ENCODE measurements at regions not wholly inside any gene's neighbourhood (a gene's known extent, or its start where the extent isn't known, plus 50 kb on each side); places are given as distances from the start of the nearest gene placed in this dataset.

- no peaks in the 10 kb centered on the region for H3K79me2 ChIP-seq (ENCODE audit: control insufficient read depth, insufficient read depth, low read length)
- H3K4me1 ChIP-seq (ENCODE audit: control insufficient read depth, insufficient read depth, low read length): no peaks in the 10 kb centered on the region
- no peaks in the 10 kb centered on the region for H3K27me3 ChIP-seq (replicated peaks in 1 of 2; ENCODE audit: control insufficient read depth in 2 of 2, insufficient read depth in 2 of 2, low read length in 1 of 2)
- ChIA-PET POLR2A (interaction anchor here (0.6 kb wide), 1 partner anchor 987 kb away, joined by 3 read pairs; no protein-coding TSS in a partner anchor), RAD21 (ENCODE audit: unreplicated experiment) (no interaction called here), CTCF (no interaction called here), SMC1A (ENCODE audit: uncharacterized antibody, unreplicated experiment) (no interaction called here)
- TF ChIP-seq IKZF2 (IDR thresholded peaks at IDR 0.05) (no peak), YBX1 (IDR thresholded peaks at IDR 0.05) (no peak), POLR2AphosphoS5 (IDR thresholded peaks at IDR 0.05; ENCODE audit: low read length) (no peak), FOXM1 (IDR thresholded peaks at IDR 0.05; ENCODE audit: low read depth, low read length) (no peak), ZNF24 (IDR thresholded peaks at IDR 0.05) (no peak), MEF2A (IDR thresholded peaks at IDR 0.05; ENCODE audit: insufficient read depth, low read depth, low read length) (no peak), ZNF622 (IDR thresholded peaks at IDR 0.05) (no peak)
- H2AFZ ChIP-seq (ENCODE audit: control insufficient read depth, low read depth, low read length): no peak overlapping the region
- H3K4me3 ChIP-seq: no peak overlapping the region
- no peak for FAIRE-seq
- no peak for DNase-seq (ENCODE audit: low read depth, low spot score)
- no peak for ATAC-seq
- intact Hi-C loops (cut with micrococcal nuclease; ENCODE audit: unreplicated experiment) (no loop called here), in situ Hi-C loops (cut with MboI) (no loop called here)
- no peaks in the 10 kb centered on the region for H3K9me3 ChIP-seq (replicated peaks; ENCODE audit: control insufficient read depth, insufficient read depth, low read length)
- no peaks in the 10 kb centered on the region for H3K36me3 ChIP-seq (ENCODE audit: control insufficient read depth in 2 of 2, insufficient read depth in 2 of 2, low read length in 1 of 2)
- H4K20me1 ChIP-seq (ENCODE audit: control insufficient read depth, insufficient read depth): no peaks in the 10 kb centered on the region
- H3K9ac ChIP-seq (ENCODE audit: control insufficient read depth, insufficient read depth, low read length): no peak overlapping the region
- no peak overlapping the region for H3K27ac ChIP-seq (ENCODE audit: control insufficient read depth, insufficient read depth)
- H3K4me2 ChIP-seq (ENCODE audit: control insufficient read depth, insufficient read depth): no peak overlapping the region
- BruUV-seq (replicated peaks): no TSS peak
- WGBS (ENCODE audit: insufficient coverage, insufficient replicate concordance, low lambda C conversion rate, missing lambda C conversion rate): 0% methylated on average over 1 of the region's 1 CpG
Observed at GRCh38 chr5:20636686-20637085, 648.7 kb upstream of the CDH18 start.

- H3K79me2 ChIP-seq (ENCODE audit: control insufficient read depth, insufficient read depth, low read length): no peaks in the 10 kb centered on the region
- FAIRE-seq (no peak), DNase-seq (ENCODE audit: low read depth, low spot score) (no peak), ATAC-seq (no peak)
- CTCF ChIA-PET: no interaction called here
- TF ChIP-seq MYC (IDR thresholded peaks at IDR 0.05; ENCODE audit: insufficient read depth, insufficient read length, insufficient replicate concordance, low read length, severe bottlenecking) (no peak), SMARCA5 (IDR thresholded peaks at IDR 0.05) (no peak), NRF1 (conservative IDR thresholded peaks at IDR 0.05; ENCODE audit: low read depth, low read length) (no peak), CBFB (IDR thresholded peaks at IDR 0.05; ENCODE audit: low read depth) (no peak)
- TF ChIP-seq, protein P1, sequence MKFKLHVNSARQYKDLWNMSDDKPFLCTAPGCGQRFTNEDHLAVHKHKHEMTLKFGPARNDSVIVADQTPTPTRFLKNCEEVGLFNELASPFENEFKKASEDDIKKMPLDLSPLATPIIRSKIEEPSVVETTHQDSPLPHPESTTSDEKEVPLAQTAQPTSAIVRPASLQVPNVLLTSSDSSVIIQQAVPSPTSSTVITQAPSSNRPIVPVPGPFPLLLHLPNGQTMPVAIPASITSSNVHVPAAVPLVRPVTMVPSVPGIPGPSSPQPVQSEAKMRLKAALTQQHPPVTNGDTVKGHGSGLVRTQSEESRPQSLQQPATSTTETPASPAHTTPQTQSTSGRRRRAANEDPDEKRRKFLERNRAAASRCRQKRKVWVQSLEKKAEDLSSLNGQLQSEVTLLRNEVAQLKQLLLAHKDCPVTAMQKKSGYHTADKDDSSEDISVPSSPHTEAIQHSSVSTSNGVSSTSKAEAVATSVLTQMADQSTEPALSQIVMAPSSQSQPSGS (IDR thresholded peaks at IDR 0.05; ENCODE audit: low read length): no peak
- TF ChIP-seq, protein P2, sequence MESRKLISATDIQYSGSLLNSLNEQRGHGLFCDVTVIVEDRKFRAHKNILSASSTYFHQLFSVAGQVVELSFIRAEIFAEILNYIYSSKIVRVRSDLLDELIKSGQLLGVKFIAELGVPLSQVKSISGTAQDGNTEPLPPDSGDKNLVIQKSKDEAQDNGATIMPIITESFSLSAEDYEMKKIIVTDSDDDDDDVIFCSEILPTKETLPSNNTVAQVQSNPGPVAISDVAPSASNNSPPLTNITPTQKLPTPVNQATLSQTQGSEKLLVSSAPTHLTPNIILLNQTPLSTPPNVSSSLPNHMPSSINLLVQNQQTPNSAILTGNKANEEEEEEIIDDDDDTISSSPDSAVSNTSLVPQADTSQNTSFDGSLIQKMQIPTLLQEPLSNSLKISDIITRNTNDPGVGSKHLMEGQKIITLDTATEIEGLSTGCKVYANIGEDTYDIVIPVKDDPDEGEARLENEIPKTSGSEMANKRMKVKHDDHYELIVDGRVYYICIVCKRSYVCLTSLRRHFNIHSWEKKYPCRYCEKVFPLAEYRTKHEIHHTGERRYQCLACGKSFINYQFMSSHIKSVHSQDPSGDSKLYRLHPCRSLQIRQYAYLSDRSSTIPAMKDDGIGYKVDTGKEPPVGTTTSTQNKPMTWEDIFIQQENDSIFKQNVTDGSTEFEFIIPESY (IDR thresholded peaks at IDR 0.05): no peak
- in situ Hi-C loops (cut with MboI) (no loop called here), intact Hi-C loops (cut with micrococcal nuclease; ENCODE audit: unreplicated experiment) (no loop called here)
- no TSS peak for BruUV-seq (replicated peaks)
- H3K4me3 ChIP-seq: no peak overlapping the region
- POLR2A ChIA-PET: no interaction called here
- no peaks in the 10 kb centered on the region for H3K4me1 ChIP-seq (ENCODE audit: control insufficient read depth, insufficient read depth, low read length)
- H3K9me3 ChIP-seq (replicated peaks; ENCODE audit: control insufficient read depth, insufficient read depth, low read length): no peaks in the 10 kb centered on the region
- H2AFZ ChIP-seq (ENCODE audit: control insufficient read depth, low read depth, low read length): no peak overlapping the region
- SMC1A ChIA-PET (ENCODE audit: uncharacterized antibody, unreplicated experiment): no interaction called here
- RAD21 ChIA-PET (ENCODE audit: unreplicated experiment): no interaction called here
- H4K20me1 ChIP-seq (ENCODE audit: control insufficient read depth, insufficient read depth): no peaks in the 10 kb centered on the region
- no peak overlapping the region for H3K9ac ChIP-seq (ENCODE audit: control insufficient read depth, insufficient read depth, low read length)
- H3K4me2 ChIP-seq (ENCODE audit: control insufficient read depth, insufficient read depth): no peak overlapping the region
- H3K27ac ChIP-seq (ENCODE audit: control insufficient read depth, insufficient read depth): no peak overlapping the region
- WGBS (ENCODE audit: insufficient coverage, insufficient replicate concordance, low lambda C conversion rate, missing lambda C conversion rate): 45% methylated on average over 3 of the region's 3 CpGs
- H3K27me3 ChIP-seq (replicated peaks in 1 of 2; ENCODE audit: control insufficient read depth in 2 of 2, insufficient read depth in 2 of 2, low read length in 1 of 2): no peaks in the 10 kb centered on the region
- H3K36me3 ChIP-seq (ENCODE audit: control insufficient read depth in 2 of 2, insufficient read depth in 2 of 2, low read length in 1 of 2): no peaks in the 10 kb centered on the region
Observed at GRCh38 chr5:20619591-20619990, 631.6 kb upstream of the CDH18 start.

Measured in GM12878 (cell line).